ENCODE measurements at regions not wholly inside any gene's neighbourhood (a gene's known extent, or its start where the extent isn't known, plus 50 kb on each side); places are given as distances from the start of the nearest gene placed in this dataset.
"Not testable (repeated sequence)": the region's sequence is repeated elsewhere in the genome, so short reads cannot be mapped to it uniquely, and the experiment has no call there.

GRCh38 chr1:172835834-172836233, 176.9 kb downstream of the FASLG start:
- DNase-seq (ENCODE audit: low spot score), result no peak

- no peak for DNase-seq (ENCODE audit: low spot score)
These were observed 179.1 kb downstream of the FASLG start for GRCh38 chr1:172837816-172838679.

GRCh38 chr1:172838680-172839313, 179.9 kb downstream of the FASLG start:
- DNase-seq (ENCODE audit: low spot score), result no peak

- DNase-seq (ENCODE audit: low spot score), result not testable (repeated sequence)
These were observed 180.7 kb downstream of the FASLG start for GRCh38 chr1:172839639-172840038.

- no peak for DNase-seq (ENCODE audit: low spot score)
These were observed 184.5 kb downstream of the FASLG start for GRCh38 chr1:172843444-172843843.

- no peak for DNase-seq (ENCODE audit: low spot score)
These were observed 186.5 kb downstream of the FASLG start for GRCh38 chr1:172845371-172845770.

GRCh38 chr1:172845865-172846264, 187.0 kb downstream of the FASLG start:
- DNase-seq (ENCODE audit: low spot score), result no peak

GRCh38 chr1:172847814-172848213, 188.9 kb downstream of the FASLG start:
- not testable (repeated sequence) for DNase-seq (ENCODE audit: low spot score)

GRCh38 chr1:172849653-172850052, 190.8 kb downstream of the FASLG start:
- no peak for DNase-seq (ENCODE audit: low spot score)

- DNase-seq (ENCODE audit: low spot score), result peak; percentile 77
These were observed 192.2 kb downstream of the FASLG start for GRCh38 chr1:172851077-172851476.

GRCh38 chr1:172851856-172852255, 193.0 kb downstream of the FASLG start:
- DNase-seq (ENCODE audit: low spot score), result no peak

- DNase-seq (ENCODE audit: low spot score), result not testable (repeated sequence)
These were observed 194.8 kb downstream of the TNFSF18 start for GRCh38 chr1:172855983-172856382.

GRCh38 chr1:172863031-172863430, 187.7 kb downstream of the TNFSF18 start:
- no peak for DNase-seq (ENCODE audit: low spot score)

GRCh38 chr1:172867216-172867818, 183.4 kb downstream of the TNFSF18 start:
- no peak for DNase-seq (ENCODE audit: low spot score)

- no peak for DNase-seq (ENCODE audit: low spot score)
These were observed 179.7 kb downstream of the TNFSF18 start for GRCh38 chr1:172870901-172871606.

GRCh38 chr1:172874950-172875349, 175.8 kb downstream of the TNFSF18 start:
- DNase-seq (ENCODE audit: low spot score), result no peak

GRCh38 chr1:172875892-172876291, 174.8 kb downstream of the TNFSF18 start:
- no peak for DNase-seq (ENCODE audit: low spot score)

GRCh38 chr1:172882385-172882784, 168.4 kb downstream of the TNFSF18 start:
- DNase-seq (ENCODE audit: low spot score), result no peak

- no peak for DNase-seq (ENCODE audit: low spot score)
These were observed 167.9 kb downstream of the TNFSF18 start for GRCh38 chr1:172882791-172883386.

- no peak for DNase-seq (ENCODE audit: low spot score)
These were observed 167.4 kb downstream of the TNFSF18 start for GRCh38 chr1:172883387-172883791.

- DNase-seq (ENCODE audit: low spot score), result no peak
These were observed 166.9 kb downstream of the TNFSF18 start for GRCh38 chr1:172883844-172884243.

GRCh38 chr1:172885411-172885810, 165.3 kb downstream of the TNFSF18 start:
- no peak for DNase-seq (ENCODE audit: low spot score)

Measured in SK-N-DZ (cell line).